Upper lobe of left lung (tissue), 4 donors: ENCODE measurements at regions not wholly inside any gene's neighbourhood (a gene's known extent, or its start where the extent isn't known, plus 50 kb on each side); places are given as distances from the start of the nearest gene placed in this dataset.

Source experiments
- EP300 ChIP-seq, 4 donors: sonication (generic); formaldehyde crosslinking; IDR thresholded peaks; one replicate each; pipeline ENCODE4 v1.5.1; 2017; ENCODE audit warnings: antibody characterized with exemption in 4 of 4, control low read depth in 2 of 4
- POLR2AphosphoS5 ChIP-seq, 2 donors: sonication (generic); formaldehyde crosslinking; IDR thresholded peaks; one replicate each; pipeline ENCODE4 v1.5.1; 2017; ENCODE audit warnings: antibody characterized with exemption in 2 of 2
- TF ChIP-seq, protein P1 (sequence below), 6 experiments: fragments of 450-650 bp in 4 of 6; fragments of 200-600 bp in 2 of 6; sonication (generic) in 2 of 6; IDR thresholded peaks; one replicate each; pipeline ENCODE4 v1.5.1; 2016 to 2019; ENCODE audit warnings: antibody characterized with exemption in 6 of 6

DNA sequence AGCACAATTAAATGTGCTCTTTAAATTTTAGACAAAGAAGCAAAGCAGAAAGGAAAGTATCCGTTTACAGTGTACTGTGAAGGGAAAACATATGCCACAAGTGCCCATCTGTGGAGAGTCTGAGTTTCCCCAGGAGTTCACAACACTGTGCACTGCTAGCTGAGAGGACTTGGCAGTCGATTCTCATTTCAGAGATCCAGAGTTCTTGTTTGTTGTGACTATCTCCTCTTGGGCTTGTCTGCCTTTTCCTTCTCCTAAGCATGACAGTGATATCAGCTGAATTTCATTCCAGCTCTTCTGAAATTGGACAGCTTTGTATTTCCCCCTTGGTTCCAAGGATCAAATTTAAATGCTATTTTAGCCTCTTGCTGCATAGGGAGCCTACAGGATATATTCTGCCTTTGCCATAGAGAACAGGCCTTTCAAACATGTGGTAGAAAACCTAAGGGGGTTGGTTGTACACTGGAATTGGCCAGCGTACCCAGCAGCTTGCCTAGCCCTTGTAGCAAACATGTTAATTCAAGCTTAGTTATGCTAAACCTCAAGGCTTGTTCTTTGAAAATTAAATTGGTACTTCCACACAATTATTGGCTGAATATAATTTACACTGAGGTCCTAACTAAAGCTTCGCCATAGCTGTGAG, 259.2 kb upstream of the NOVA1 start:
- TF ChIP-seq, protein P1, sequence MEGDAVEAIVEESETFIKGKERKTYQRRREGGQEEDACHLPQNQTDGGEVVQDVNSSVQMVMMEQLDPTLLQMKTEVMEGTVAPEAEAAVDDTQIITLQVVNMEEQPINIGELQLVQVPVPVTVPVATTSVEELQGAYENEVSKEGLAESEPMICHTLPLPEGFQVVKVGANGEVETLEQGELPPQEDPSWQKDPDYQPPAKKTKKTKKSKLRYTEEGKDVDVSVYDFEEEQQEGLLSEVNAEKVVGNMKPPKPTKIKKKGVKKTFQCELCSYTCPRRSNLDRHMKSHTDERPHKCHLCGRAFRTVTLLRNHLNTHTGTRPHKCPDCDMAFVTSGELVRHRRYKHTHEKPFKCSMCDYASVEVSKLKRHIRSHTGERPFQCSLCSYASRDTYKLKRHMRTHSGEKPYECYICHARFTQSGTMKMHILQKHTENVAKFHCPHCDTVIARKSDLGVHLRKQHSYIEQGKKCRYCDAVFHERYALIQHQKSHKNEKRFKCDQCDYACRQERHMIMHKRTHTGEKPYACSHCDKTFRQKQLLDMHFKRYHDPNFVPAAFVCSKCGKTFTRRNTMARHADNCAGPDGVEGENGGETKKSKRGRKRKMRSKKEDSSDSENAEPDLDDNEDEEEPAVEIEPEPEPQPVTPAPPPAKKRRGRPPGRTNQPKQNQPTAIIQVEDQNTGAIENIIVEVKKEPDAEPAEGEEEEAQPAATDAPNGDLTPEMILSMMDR (IDR thresholded peaks at IDR 0.05): no peak
- TF ChIP-seq EP300 (IDR thresholded peaks at IDR 0.05): no peak
- no peak for TF ChIP-seq POLR2AphosphoS5 (IDR thresholded peaks at IDR 0.05)
